BE2C (cell line): ENCODE measurements at regions not wholly inside any gene's neighbourhood (a gene's known extent, or its start where the extent isn't known, plus 50 kb on each side); places are given as distances from the start of the nearest gene placed in this dataset.

Experiments
- DNase-seq: peaks from one replicate; pipeline ENCODE4 v3.0.0-alpha.2; 2020
- H3K27me3 ChIP-seq: fragments of 250-450 bp; sonication (Bioruptor Pico); 2 replicates; pipeline ENCODE4 v1.5.1; 2020; ENCODE audit warnings: mild to moderate bottlenecking
- H3K36me3 ChIP-seq: fragments of 250-450 bp; sonication (Bioruptor Pico); 2 replicates; pipeline ENCODE4 v1.5.1; 2020; ENCODE audit warnings: mild to moderate bottlenecking
- H3K4me1 ChIP-seq: fragments of 250-450 bp; sonication (Bioruptor Pico); 2 replicates; pipeline ENCODE4 v1.5.1; 2020
- H3K4me3 ChIP-seq: 2 replicates; pipeline ENCODE4 v1.5.1; 2011; ENCODE audit warnings: low read depth, low read length
- H3K9me3 ChIP-seq: fragments of 250-450 bp; sonication (Bioruptor Pico); 2 replicates; pipeline ENCODE4 v1.5.1; 2020
- CTCF ChIP-seq: IDR thresholded peaks from 2 replicates; pipeline ENCODE4 v1.5.1; 2012; ENCODE audit warnings: mild to moderate bottlenecking, low read depth, low read length

- Histone ChIP-seq H3K36me3 (no peaks in the 10 kb centered on the region), H3K4me3 (no peak overlapping the region), H3K27me3 (no peaks in the 10 kb centered on the region), H3K4me1 (peaks cover 29% of the 10 kb centered on the region), H3K9me3 (no peaks in the 10 kb centered on the region)
- DNase-seq: no peak
- TF ChIP-seq CTCF: no peak
Observed at GRCh38 chr17:77782201-77782600, 176.3 kb upstream of the TNRC6C start.

DNA sequence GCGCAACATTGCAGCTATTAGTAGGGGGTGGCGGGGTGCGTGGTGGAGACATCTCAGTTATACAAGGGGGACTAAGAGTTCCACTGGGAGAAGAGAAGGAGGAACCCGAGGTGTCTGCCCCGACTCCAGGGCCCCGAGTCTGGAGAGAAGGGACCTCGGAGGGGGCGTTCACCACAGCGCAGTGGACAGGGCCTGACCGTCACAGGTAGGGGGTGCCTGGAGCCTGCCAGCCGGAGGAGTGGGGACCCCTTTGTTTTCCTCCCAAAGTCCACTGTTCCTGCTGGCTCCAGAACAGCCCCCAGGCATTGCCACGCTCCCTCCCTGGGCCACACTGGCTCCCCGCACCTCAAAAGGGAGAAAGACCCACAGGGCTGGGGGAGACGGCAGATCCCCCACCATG lies 175.9 kb upstream of the TNRC6C start:
- Histone ChIP-seq H3K9me3 (no peaks in the 10 kb centered on the region), H3K4me3 (no peak overlapping the region), H3K27me3 (no peaks in the 10 kb centered on the region), H3K4me1 (peaks cover 29% of the 10 kb centered on the region), H3K36me3 (no peaks in the 10 kb centered on the region)
- TF ChIP-seq CTCF: no peak
- no peak for DNase-seq

- no peaks in the 10 kb centered on the region for H3K36me3 ChIP-seq
- no peaks in the 10 kb centered on the region for H3K27me3 ChIP-seq
- no peak for DNase-seq
- H3K9me3 ChIP-seq: no peaks in the 10 kb centered on the region
- H3K4me3 ChIP-seq: no peak overlapping the region
- TF ChIP-seq CTCF: no peak
- peaks cover 24% of the 10 kb centered on the region for H3K4me1 ChIP-seq
Observed at GRCh38 chr17:77783991-77784820, 174.3 kb upstream of the TNRC6C start.

GRCh38 chr17:77785312-77785905 lies 173.1 kb upstream of the TNRC6C start:
- Histone ChIP-seq H3K4me1 (peaks cover 13% of the 10 kb centered on the region), H3K4me3 (no peak overlapping the region), H3K27me3 (no peaks in the 10 kb centered on the region), H3K9me3 (no peaks in the 10 kb centered on the region), H3K36me3 (no peaks in the 10 kb centered on the region)
- TF ChIP-seq CTCF: no peak
- DNase-seq: no peak

DNA sequence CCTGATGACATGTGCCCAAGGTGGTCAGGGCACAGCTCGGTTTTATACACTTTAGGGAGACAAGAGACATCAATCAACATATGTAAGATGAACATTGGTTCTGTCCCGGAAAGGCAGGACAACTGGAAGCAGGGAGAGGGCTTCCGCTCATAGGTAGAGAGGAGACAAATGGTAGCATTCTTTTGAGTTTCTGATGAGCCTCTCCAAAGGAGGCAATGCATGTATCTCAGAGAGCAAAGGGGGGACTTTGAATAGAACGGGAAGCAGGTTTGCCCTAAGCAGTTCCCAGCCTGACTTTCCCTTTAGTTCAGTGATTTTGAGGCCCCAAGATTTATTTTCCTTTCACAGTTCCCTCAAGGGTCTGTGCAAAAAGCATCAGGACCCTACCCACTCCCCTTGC lies 172.4 kb upstream of the TNRC6C start:
- no peaks in the 10 kb centered on the region for H3K9me3 ChIP-seq
- H3K36me3 ChIP-seq: no peaks in the 10 kb centered on the region
- H3K4me3 ChIP-seq: no peak overlapping the region
- TF ChIP-seq CTCF: no peak
- DNase-seq: no peak
- no peaks in the 10 kb centered on the region for H3K27me3 ChIP-seq
- peaks cover 8% of the 10 kb centered on the region for H3K4me1 ChIP-seq
